ENCODE measurements at regions not wholly inside any gene's neighbourhood (a gene's known extent, or its start where the extent isn't known, plus 50 kb on each side); places are given as distances from the start of the nearest gene placed in this dataset.

GRCh38 chr16:64892835-64893785, 228.8 kb downstream of the CDH11 start:
- ATAC-seq (no peak), DNase-seq (no peak)
- no peaks in the 10 kb centered on the region for H3K36me3 Mint-ChIP-seq
- CTCF ChIA-PET, result no interaction called here
- no peaks in the 10 kb centered on the region for H3K27me3 Mint-ChIP-seq
- H3K4me3 Mint-ChIP-seq, result no peak overlapping the region
- no peaks in the 10 kb centered on the region for H3K4me1 Mint-ChIP-seq
- no peak overlapping the region for H3K27ac Mint-ChIP-seq
- H3K9me3 Mint-ChIP-seq (ENCODE audit: low read depth), result peaks cover 9% of the 10 kb centered on the region

- no peak for DNase-seq
- no peaks in the 10 kb centered on the region for H3K36me3 Mint-ChIP-seq
- H3K27ac Mint-ChIP-seq, result no peak overlapping the region
- H3K4me1 Mint-ChIP-seq, result no peaks in the 10 kb centered on the region
- H3K4me3 Mint-ChIP-seq, result no peak overlapping the region
- ATAC-seq, result no peak
- peaks cover 11% of the 10 kb centered on the region for H3K9me3 Mint-ChIP-seq (ENCODE audit: low read depth)
- H3K27me3 Mint-ChIP-seq, result no peaks in the 10 kb centered on the region
- CTCF ChIA-PET, result no interaction called here
These were observed 232.4 kb downstream of the CDH11 start for GRCh38 chr16:64889446-64889845.

DNA sequence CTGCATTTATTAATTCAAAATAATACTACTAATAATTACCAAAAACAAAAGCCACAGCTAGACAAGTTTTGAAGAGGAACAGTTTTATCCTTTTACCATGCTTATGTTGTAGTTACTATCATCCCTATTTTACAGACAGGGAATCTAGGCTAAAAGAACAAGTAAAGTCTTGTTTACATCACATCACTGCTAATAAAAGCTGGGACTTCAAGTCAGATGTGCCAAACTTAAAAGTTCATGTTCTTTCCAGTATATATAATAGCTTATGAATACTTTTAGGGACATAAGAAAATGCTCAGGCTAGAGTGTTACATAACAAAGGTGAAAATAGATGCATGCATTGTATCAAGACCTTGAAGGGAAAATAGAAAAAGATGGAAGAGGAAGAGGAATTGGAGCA, 234.2 kb downstream of the CDH11 start:
- no peak overlapping the region for H3K27ac Mint-ChIP-seq
- H3K4me3 Mint-ChIP-seq, result no peak overlapping the region
- no peaks in the 10 kb centered on the region for H3K4me1 Mint-ChIP-seq
- CTCF ChIA-PET, result no interaction called here
- ATAC-seq (no peak), DNase-seq (no peak)
- peaks cover 13% of the 10 kb centered on the region for H3K9me3 Mint-ChIP-seq (ENCODE audit: low read depth)
- H3K36me3 Mint-ChIP-seq, result no peaks in the 10 kb centered on the region
- H3K27me3 Mint-ChIP-seq, result no peaks in the 10 kb centered on the region

GRCh38 chr16:64882078-64882784, 239.6 kb downstream of the CDH11 start:
- Mint-ChIP-seq H3K9me3 (ENCODE audit: low read depth) (peaks cover 12% of the 10 kb centered on the region), H3K4me3 (no peak overlapping the region), H3K36me3 (no peaks in the 10 kb centered on the region), H3K27me3 (no peaks in the 10 kb centered on the region), H3K4me1 (no peaks in the 10 kb centered on the region), H3K27ac (no peak overlapping the region)
- ATAC-seq (no peak), DNase-seq (no peak)
- CTCF ChIA-PET, result no interaction called here

DNA sequence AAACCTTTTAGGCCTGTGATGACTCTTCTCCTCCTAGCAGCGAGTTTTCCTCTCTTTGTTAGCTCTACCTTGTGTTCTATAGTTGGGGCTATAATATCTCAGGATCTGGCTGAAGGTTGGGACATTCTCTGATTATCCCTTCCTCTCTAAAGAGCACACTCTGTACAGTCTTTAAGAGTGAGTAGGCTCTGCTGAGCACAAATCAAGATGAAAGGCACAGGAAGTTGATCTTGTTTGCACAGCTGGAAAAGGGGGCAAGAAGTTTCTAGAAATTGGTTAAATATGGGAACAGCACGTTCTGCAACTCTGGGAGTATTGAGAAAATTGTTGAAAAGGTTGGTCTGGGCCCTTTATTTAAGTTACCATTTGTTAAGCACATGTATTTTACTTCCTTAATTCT, 240.9 kb downstream of the CDH11 start:
- H3K27ac Mint-ChIP-seq, result no peak overlapping the region
- DNase-seq, result no peak
- ATAC-seq, result no peak
- H3K9me3 Mint-ChIP-seq (ENCODE audit: low read depth), result peaks cover 13% of the 10 kb centered on the region
- H3K4me1 Mint-ChIP-seq, result no peaks in the 10 kb centered on the region
- H3K4me3 Mint-ChIP-seq, result no peak overlapping the region
- CTCF ChIA-PET, result no interaction called here
- no peaks in the 10 kb centered on the region for H3K36me3 Mint-ChIP-seq
- no peaks in the 10 kb centered on the region for H3K27me3 Mint-ChIP-seq

DNA sequence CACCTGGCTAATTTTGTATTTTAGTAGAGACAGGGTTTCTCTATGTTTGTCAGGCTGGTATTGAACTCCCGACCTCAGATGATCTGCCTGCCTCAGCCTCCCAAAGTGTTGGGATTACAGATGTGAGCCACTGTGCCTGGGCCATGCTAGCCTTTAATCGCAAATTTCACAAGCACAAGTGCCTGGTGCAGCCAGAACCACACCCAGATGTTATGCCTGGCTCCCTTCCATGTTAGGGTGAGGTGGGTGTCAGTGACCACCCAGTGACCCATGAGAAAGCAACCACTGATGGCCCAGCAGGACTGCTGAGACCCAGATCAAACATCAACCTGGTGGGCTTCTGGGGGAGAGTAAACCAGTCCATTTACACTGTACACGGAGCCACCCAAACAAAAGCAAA, 241.9 kb downstream of the CDH11 start:
- CTCF ChIA-PET, result no interaction called here
- Mint-ChIP-seq H3K27ac (no peak overlapping the region), H3K4me1 (no peaks in the 10 kb centered on the region), H3K27me3 (no peaks in the 10 kb centered on the region), H3K36me3 (no peaks in the 10 kb centered on the region), H3K4me3 (no peak overlapping the region), H3K9me3 (ENCODE audit: low read depth) (peaks cover 15% of the 10 kb centered on the region)
- ATAC-seq (no peak), DNase-seq (no peak)

DNA sequence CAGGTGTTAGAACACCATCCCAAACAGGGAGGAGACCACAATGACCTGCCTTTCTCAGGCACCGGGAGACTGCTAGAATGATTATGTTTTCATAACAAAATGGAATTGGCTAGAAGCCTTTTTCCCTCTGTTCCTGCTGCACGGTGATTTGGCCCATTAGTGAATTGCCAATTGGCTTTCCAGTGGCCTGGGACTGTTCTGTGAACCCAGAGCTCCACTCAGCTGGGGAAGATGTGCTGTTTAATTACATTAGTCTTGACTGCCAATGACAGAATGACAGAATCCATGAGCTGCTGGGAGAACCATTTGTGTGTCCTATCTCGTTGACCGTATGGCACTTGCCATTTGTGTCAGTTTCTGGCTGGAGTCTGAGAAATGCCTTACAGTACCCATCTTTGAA, 242.9 kb downstream of the CDH11 start:
- Mint-ChIP-seq H3K27me3 (no peaks in the 10 kb centered on the region), H3K4me3 (no peak overlapping the region), H3K9me3 (ENCODE audit: low read depth) (peaks cover 15% of the 10 kb centered on the region), H3K36me3 (no peaks in the 10 kb centered on the region), H3K4me1 (no peaks in the 10 kb centered on the region), H3K27ac (no peak overlapping the region)
- ATAC-seq, result no peak
- CTCF ChIA-PET, result no interaction called here
- DNase-seq, result no peak

- H3K9me3 Mint-ChIP-seq (ENCODE audit: low read depth), result peaks cover 16% of the 10 kb centered on the region
- H3K4me1 Mint-ChIP-seq, result no peaks in the 10 kb centered on the region
- CTCF ChIA-PET, result no interaction called here
- H3K27me3 Mint-ChIP-seq, result no peaks in the 10 kb centered on the region
- no peak overlapping the region for H3K27ac Mint-ChIP-seq
- DNase-seq (no peak), ATAC-seq (no peak)
- no peaks in the 10 kb centered on the region for H3K36me3 Mint-ChIP-seq
- H3K4me3 Mint-ChIP-seq, result no peak overlapping the region
These were observed 249.8 kb downstream of the CDH11 start for GRCh38 chr16:64872101-64872500.

GRCh38 chr16:64870859-64871258, 251.0 kb downstream of the CDH11 start:
- H3K36me3 Mint-ChIP-seq, result no peaks in the 10 kb centered on the region
- no peak overlapping the region for H3K4me3 Mint-ChIP-seq
- H3K27me3 Mint-ChIP-seq, result no peaks in the 10 kb centered on the region
- no peak for ATAC-seq
- no peak overlapping the region for H3K27ac Mint-ChIP-seq
- peaks cover 17% of the 10 kb centered on the region for H3K9me3 Mint-ChIP-seq (ENCODE audit: low read depth)
- CTCF ChIA-PET, result no interaction called here
- H3K4me1 Mint-ChIP-seq, result no peaks in the 10 kb centered on the region
- DNase-seq, result no peak

DNA sequence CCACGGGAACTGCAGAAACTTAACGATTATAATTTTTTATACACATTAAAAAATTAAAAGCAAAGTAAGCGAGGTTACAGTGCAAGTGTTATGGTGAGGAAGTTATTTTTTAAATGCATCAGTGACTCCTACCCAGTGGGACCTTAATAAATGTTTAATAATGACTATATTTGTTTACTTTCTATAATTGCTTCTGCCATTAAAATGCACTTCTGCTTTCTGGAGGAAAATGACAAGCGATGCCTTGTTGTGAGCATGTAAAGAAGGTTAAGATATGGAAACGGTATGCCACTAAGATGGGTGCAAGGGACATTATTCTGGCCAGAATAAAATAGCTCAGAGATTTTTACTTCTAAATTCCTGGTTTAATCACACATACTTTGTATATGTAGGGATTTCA, 252.1 kb downstream of the CDH11 start:
- ATAC-seq (no peak), DNase-seq (no peak)
- CTCF ChIA-PET, result no interaction called here
- peaks cover 13% of the 10 kb centered on the region for H3K9me3 Mint-ChIP-seq (ENCODE audit: low read depth)
- no peaks in the 10 kb centered on the region for H3K27me3 Mint-ChIP-seq
- H3K27ac Mint-ChIP-seq, result no peak overlapping the region
- no peak overlapping the region for H3K4me3 Mint-ChIP-seq
- H3K36me3 Mint-ChIP-seq, result no peaks in the 10 kb centered on the region
- H3K4me1 Mint-ChIP-seq, result no peaks in the 10 kb centered on the region

GRCh38 chr16:64866021-64866420, 255.8 kb downstream of the CDH11 start:
- Mint-ChIP-seq H3K4me1 (no peaks in the 10 kb centered on the region), H3K4me3 (no peak overlapping the region), H3K27me3 (no peaks in the 10 kb centered on the region), H3K36me3 (no peaks in the 10 kb centered on the region), H3K9me3 (ENCODE audit: low read depth) (peaks cover 17% of the 10 kb centered on the region), H3K27ac (no peak overlapping the region)
- DNase-seq (no peak), ATAC-seq (no peak)
- CTCF ChIA-PET, result no interaction called here

- CTCF ChIA-PET, result no interaction called here
- Mint-ChIP-seq H3K27ac (no peak overlapping the region), H3K27me3 (no peaks in the 10 kb centered on the region), H3K4me1 (no peaks in the 10 kb centered on the region), H3K4me3 (no peak overlapping the region), H3K9me3 (ENCODE audit: low read depth) (peaks cover 22% of the 10 kb centered on the region), H3K36me3 (no peaks in the 10 kb centered on the region)
- DNase-seq (no peak), ATAC-seq (no peak)
These were observed 256.7 kb downstream of the CDH11 start for GRCh38 chr16:64865069-64865696.

GRCh38 chr16:64864232-64864809, 257.5 kb downstream of the CDH11 start:
- H3K36me3 Mint-ChIP-seq, result no peaks in the 10 kb centered on the region
- H3K27ac Mint-ChIP-seq, result no peak overlapping the region
- H3K9me3 Mint-ChIP-seq (ENCODE audit: low read depth), result peaks cover 24% of the 10 kb centered on the region
- no peaks in the 10 kb centered on the region for H3K27me3 Mint-ChIP-seq
- ATAC-seq (no peak), DNase-seq (no peak)
- CTCF ChIA-PET, result no interaction called here
- no peaks in the 10 kb centered on the region for H3K4me1 Mint-ChIP-seq
- H3K4me3 Mint-ChIP-seq, result no peak overlapping the region

- H3K27ac Mint-ChIP-seq, result no peak overlapping the region
- no peaks in the 10 kb centered on the region for H3K27me3 Mint-ChIP-seq
- no peaks in the 10 kb centered on the region for H3K4me1 Mint-ChIP-seq
- CTCF ChIA-PET, result no interaction called here
- peaks cover 19% of the 10 kb centered on the region for H3K9me3 Mint-ChIP-seq (ENCODE audit: low read depth)
- no peaks in the 10 kb centered on the region for H3K36me3 Mint-ChIP-seq
- H3K4me3 Mint-ChIP-seq, result no peak overlapping the region
- ATAC-seq (no peak), DNase-seq (no peak)
These were observed 263.8 kb downstream of the CDH11 start for GRCh38 chr16:64858076-64858475.
